SJSA1 (cell line): ENCODE measurements at regions not wholly inside any gene's neighbourhood (a gene's known extent, or its start where the extent isn't known, plus 50 kb on each side); places are given as distances from the start of the nearest gene placed in this dataset.

Experiments used
- DNase-seq, 2 experiments: peaks; one replicate each; pipeline ENCODE4 v3.0.0-alpha.2; 2015 to 2020; ENCODE audit warnings: low spot score in 2 of 2, low read depth in 1 of 2
- H3K27ac ChIP-seq: fragments of 250-450 bp; sonication (Bioruptor Pico); 2 replicates; pipeline ENCODE4 v1.5.1; 2020; ENCODE audit warnings: mild to moderate bottlenecking, moderate library complexity
- H3K27me3 ChIP-seq: fragments of 250-450 bp; sonication (Bioruptor Pico); replicated peaks from 2 replicates; pipeline ENCODE4 v1.5.1; 2020; ENCODE audit warnings: mild to moderate bottlenecking, moderate library complexity
- H3K36me3 ChIP-seq: fragments of 250-450 bp; sonication (Bioruptor Pico); 2 replicates; pipeline ENCODE4 v1.5.1; 2020; ENCODE audit warnings: mild to moderate bottlenecking
- H3K4me1 ChIP-seq: fragments of 250-450 bp; sonication (Bioruptor Pico); replicated peaks from 2 replicates; pipeline ENCODE4 v1.6.1; 2021; ENCODE audit warnings: mild to moderate bottlenecking
- H3K4me3 ChIP-seq: fragments of 250-450 bp; sonication (Bioruptor Pico); 2 replicates; pipeline ENCODE4 v1.5.1; 2020; ENCODE audit warnings: mild to moderate bottlenecking
- H3K9me3 ChIP-seq: fragments of 250-450 bp; sonication (Bioruptor Pico); replicated peaks from 2 replicates; pipeline ENCODE4 v1.5.1; 2020; ENCODE audit warnings: mild to moderate bottlenecking

- no peak overlapping the region for H3K4me3 ChIP-seq
- no peak for DNase-seq
- H3K27ac ChIP-seq = no peak overlapping the region
- no peaks in the 10 kb centered on the region for H3K27me3 ChIP-seq
- H3K9me3 ChIP-seq = no peaks in the 10 kb centered on the region
- no peaks in the 10 kb centered on the region for H3K36me3 ChIP-seq
- H3K4me1 ChIP-seq = no peaks in the 10 kb centered on the region
Observed at GRCh38 chr15:47534673-47535072, 182.6 kb upstream of the SEMA6D start.

GRCh38 chr15:47541562-47541961 lies 175.7 kb upstream of the SEMA6D start:
- no peaks in the 10 kb centered on the region for H3K27me3 ChIP-seq
- no peaks in the 10 kb centered on the region for H3K4me1 ChIP-seq
- H3K36me3 ChIP-seq = no peaks in the 10 kb centered on the region
- no peak for DNase-seq
- no peak overlapping the region for H3K27ac ChIP-seq
- no peaks in the 10 kb centered on the region for H3K9me3 ChIP-seq
- H3K4me3 ChIP-seq = no peak overlapping the region

- H3K9me3 ChIP-seq = no peaks in the 10 kb centered on the region
- H3K27me3 ChIP-seq = no peaks in the 10 kb centered on the region
- H3K36me3 ChIP-seq = no peaks in the 10 kb centered on the region
- no peak for DNase-seq
- no peak overlapping the region for H3K4me3 ChIP-seq
- H3K4me1 ChIP-seq = no peaks in the 10 kb centered on the region
- no peak overlapping the region for H3K27ac ChIP-seq
Observed at GRCh38 chr15:47542312-47542989, 174.9 kb upstream of the SEMA6D start.

- no peaks in the 10 kb centered on the region for H3K9me3 ChIP-seq
- DNase-seq = no peak
- H3K4me3 ChIP-seq = no peak overlapping the region
- no peaks in the 10 kb centered on the region for H3K36me3 ChIP-seq
- H3K27me3 ChIP-seq = no peaks in the 10 kb centered on the region
- H3K27ac ChIP-seq = no peak overlapping the region
- no peaks in the 10 kb centered on the region for H3K4me1 ChIP-seq
Observed at GRCh38 chr15:47548231-47548630, 169.1 kb upstream of the SEMA6D start.

- Histone ChIP-seq H3K9me3 (no peaks in the 10 kb centered on the region), H3K27me3 (no peaks in the 10 kb centered on the region), H3K27ac (no peak overlapping the region), H3K4me1 (no peaks in the 10 kb centered on the region), H3K4me3 (no peak overlapping the region), H3K36me3 (no peaks in the 10 kb centered on the region)
- DNase-seq = no peak
Observed at GRCh38 chr15:47548986-47549385, 168.3 kb upstream of the SEMA6D start.

- H3K36me3 ChIP-seq = no peaks in the 10 kb centered on the region
- no peak overlapping the region for H3K4me3 ChIP-seq
- no peaks in the 10 kb centered on the region for H3K4me1 ChIP-seq
- no peaks in the 10 kb centered on the region for H3K27me3 ChIP-seq
- no peaks in the 10 kb centered on the region for H3K9me3 ChIP-seq
- DNase-seq = no peak
- no peak overlapping the region for H3K27ac ChIP-seq
Observed at GRCh38 chr15:47551079-47551478, 166.2 kb upstream of the SEMA6D start.

GRCh38 chr15:47551546-47551945 lies 165.8 kb upstream of the SEMA6D start:
- H3K27ac ChIP-seq = no peak overlapping the region
- no peak overlapping the region for H3K4me3 ChIP-seq
- no peaks in the 10 kb centered on the region for H3K27me3 ChIP-seq
- H3K36me3 ChIP-seq = no peaks in the 10 kb centered on the region
- H3K9me3 ChIP-seq = no peaks in the 10 kb centered on the region
- no peaks in the 10 kb centered on the region for H3K4me1 ChIP-seq
- DNase-seq = no peak

GRCh38 chr15:47552978-47553608 lies 164.2 kb upstream of the SEMA6D start:
- Histone ChIP-seq H3K36me3 (no peaks in the 10 kb centered on the region), H3K27ac (no peak overlapping the region), H3K4me3 (no peak overlapping the region), H3K27me3 (no peaks in the 10 kb centered on the region), H3K9me3 (no peaks in the 10 kb centered on the region), H3K4me1 (no peaks in the 10 kb centered on the region)
- no peak for DNase-seq

GRCh38 chr15:47553947-47554346 lies 163.4 kb upstream of the SEMA6D start:
- Histone ChIP-seq H3K36me3 (no peaks in the 10 kb centered on the region), H3K27me3 (no peaks in the 10 kb centered on the region), H3K27ac (no peak overlapping the region), H3K4me1 (no peaks in the 10 kb centered on the region), H3K9me3 (no peaks in the 10 kb centered on the region), H3K4me3 (no peak overlapping the region)
- DNase-seq = no peak

- H3K27ac ChIP-seq = no peak overlapping the region
- H3K27me3 ChIP-seq = no peaks in the 10 kb centered on the region
- no peaks in the 10 kb centered on the region for H3K9me3 ChIP-seq
- no peaks in the 10 kb centered on the region for H3K36me3 ChIP-seq
- no peak overlapping the region for H3K4me3 ChIP-seq
- no peaks in the 10 kb centered on the region for H3K4me1 ChIP-seq
- DNase-seq = no peak
Observed at GRCh38 chr15:47561102-47561501, 156.2 kb upstream of the SEMA6D start.

GRCh38 chr15:47565949-47566348 lies 151.4 kb upstream of the SEMA6D start:
- H3K4me3 ChIP-seq = no peak overlapping the region
- no peaks in the 10 kb centered on the region for H3K4me1 ChIP-seq
- no peak overlapping the region for H3K27ac ChIP-seq
- no peaks in the 10 kb centered on the region for H3K9me3 ChIP-seq
- H3K27me3 ChIP-seq = no peaks in the 10 kb centered on the region
- H3K36me3 ChIP-seq = no peaks in the 10 kb centered on the region
- no peak for DNase-seq

GRCh38 chr15:47566610-47567009 lies 150.7 kb upstream of the SEMA6D start:
- no peak overlapping the region for H3K4me3 ChIP-seq
- no peak for DNase-seq

GRCh38 chr15:47568030-47568429 lies 149.3 kb upstream of the SEMA6D start:
- Histone ChIP-seq H3K9me3 (no peaks in the 10 kb centered on the region), H3K4me1 (no peaks in the 10 kb centered on the region), H3K36me3 (no peaks in the 10 kb centered on the region), H3K27ac (no peak overlapping the region), H3K27me3 (no peaks in the 10 kb centered on the region), H3K4me3 (no peak overlapping the region)
- no peak for DNase-seq

More at GRCh38 chr15:47566610-47567009, 150.7 kb upstream of the SEMA6D start:
- Histone ChIP-seq H3K4me1 (no peaks in the 10 kb centered on the region), H3K27ac (no peak overlapping the region), H3K27me3 (no peaks in the 10 kb centered on the region), H3K36me3 (no peaks in the 10 kb centered on the region), H3K9me3 (no peaks in the 10 kb centered on the region)

GRCh38 chr15:47570044-47570443 lies 147.3 kb upstream of the SEMA6D start:
- H3K27me3 ChIP-seq = no peaks in the 10 kb centered on the region
- H3K4me1 ChIP-seq = peaks cover 2% of the 10 kb centered on the region; the same call in 1 of the 2 replicates
- no peaks in the 10 kb centered on the region for H3K9me3 ChIP-seq
- no peak overlapping the region for H3K27ac ChIP-seq
- DNase-seq = no peak
- H3K36me3 ChIP-seq = no peaks in the 10 kb centered on the region
- no peak overlapping the region for H3K4me3 ChIP-seq

GRCh38 chr15:47570451-47570850 lies 146.9 kb upstream of the SEMA6D start:
- no peaks in the 10 kb centered on the region for H3K36me3 ChIP-seq
- H3K4me3 ChIP-seq = no peak overlapping the region
- no peaks in the 10 kb centered on the region for H3K27me3 ChIP-seq
- DNase-seq = no peak
- peaks cover 6% of the 10 kb centered on the region; the same call in 1 of the 2 replicates for H3K4me1 ChIP-seq
- H3K27ac ChIP-seq = no peak overlapping the region
- no peaks in the 10 kb centered on the region for H3K9me3 ChIP-seq
